Islet precursor cell (in vitro differentiated cells): ENCODE measurements at regions not wholly inside any gene's neighbourhood (a gene's known extent, or its start where the extent isn't known, plus 50 kb on each side); places are given as distances from the start of the nearest gene placed in this dataset.

Source experiments
- DNase-seq: peaks from one replicate; pipeline ENCODE4 v3.0.0-alpha.2; 2018

DNA sequence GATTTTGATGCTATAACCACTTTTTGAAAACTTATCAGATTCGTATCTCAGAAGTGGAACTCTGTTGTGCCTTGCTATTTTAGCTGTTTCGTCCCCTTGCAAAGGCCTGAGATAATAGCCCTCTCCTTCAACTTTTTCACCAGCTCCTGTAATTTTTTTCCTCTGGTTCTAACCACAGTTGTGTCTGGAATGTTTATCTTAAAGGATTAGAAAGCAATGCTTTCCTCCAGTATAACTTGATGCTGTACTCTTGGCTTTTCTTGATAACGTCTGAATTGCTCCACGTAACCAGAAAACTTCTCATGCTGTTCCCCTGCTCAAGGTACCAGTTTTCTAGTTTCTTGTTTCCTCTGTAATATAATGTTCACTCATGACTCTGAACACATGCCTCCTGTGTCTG is 209.4 kb downstream of the DTWD2 start:
- no peak for DNase-seq

- no peak for DNase-seq
Observed at GRCh38 chr5:118777189-118777736, 211.1 kb downstream of the DTWD2 start.

GRCh38 chr5:118776755-118777154 is 211.6 kb downstream of the DTWD2 start:
- no peak for DNase-seq

DNA sequence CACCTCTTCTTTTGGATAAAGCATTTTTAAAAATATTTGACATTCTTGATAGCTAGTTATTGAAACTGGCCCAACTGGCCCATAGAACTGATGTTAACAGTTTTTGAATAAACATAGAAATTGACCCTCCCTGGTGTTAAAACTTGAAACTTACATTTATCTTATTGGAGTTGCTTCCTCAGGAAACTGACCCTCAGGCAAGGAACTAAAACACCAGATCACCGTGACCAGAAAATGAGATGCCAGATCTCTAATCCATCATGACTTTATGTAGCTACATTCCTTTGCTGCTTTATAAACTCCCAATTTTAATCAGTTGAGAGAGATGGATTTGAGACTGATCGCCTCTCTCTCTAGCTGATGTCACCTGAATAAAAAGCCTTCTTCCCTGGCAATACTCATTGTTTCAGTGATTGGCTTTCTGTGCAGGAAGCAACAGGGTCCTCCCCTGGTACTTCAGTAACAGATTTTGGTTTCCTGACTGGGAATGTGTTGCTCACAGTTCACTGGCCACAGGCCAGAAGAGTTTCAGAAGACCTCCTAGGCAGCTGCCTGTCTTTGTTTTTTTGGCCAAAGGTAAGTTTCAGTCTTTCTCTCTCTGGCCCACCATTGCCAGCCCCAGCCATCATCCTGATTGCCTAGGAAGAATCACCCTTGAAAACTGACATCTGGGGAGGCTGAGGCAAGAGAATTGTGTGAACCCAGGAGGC is 212.4 kb downstream of the DTWD2 start:
- DNase-seq, result no peak

GRCh38 chr5:118768607-118769175 is 219.7 kb downstream of the DTWD2 start:
- no peak for DNase-seq

- no peak for DNase-seq
Observed at GRCh38 chr5:118762291-118762690, 226.1 kb downstream of the DTWD2 start.

DNA sequence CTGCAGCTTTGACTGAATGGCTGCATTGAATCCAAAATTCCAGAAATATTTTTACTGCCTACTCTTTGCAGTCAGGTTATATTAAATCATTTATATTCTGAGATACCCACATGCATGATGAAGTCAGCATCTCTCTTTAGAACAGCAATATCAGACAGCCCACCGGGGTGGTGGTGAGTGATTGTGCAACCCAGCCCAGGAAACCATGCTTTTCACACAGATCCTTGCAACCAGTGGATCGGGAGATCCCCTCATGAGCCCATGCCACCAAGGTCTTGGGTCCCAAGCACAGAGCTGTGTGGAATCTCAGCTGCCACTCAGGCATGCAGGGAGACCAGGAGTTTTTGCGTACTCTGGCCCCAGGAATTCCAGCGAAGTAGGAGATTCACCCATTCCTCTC is 226.5 kb downstream of the DTWD2 start:
- no peak for DNase-seq

DNA sequence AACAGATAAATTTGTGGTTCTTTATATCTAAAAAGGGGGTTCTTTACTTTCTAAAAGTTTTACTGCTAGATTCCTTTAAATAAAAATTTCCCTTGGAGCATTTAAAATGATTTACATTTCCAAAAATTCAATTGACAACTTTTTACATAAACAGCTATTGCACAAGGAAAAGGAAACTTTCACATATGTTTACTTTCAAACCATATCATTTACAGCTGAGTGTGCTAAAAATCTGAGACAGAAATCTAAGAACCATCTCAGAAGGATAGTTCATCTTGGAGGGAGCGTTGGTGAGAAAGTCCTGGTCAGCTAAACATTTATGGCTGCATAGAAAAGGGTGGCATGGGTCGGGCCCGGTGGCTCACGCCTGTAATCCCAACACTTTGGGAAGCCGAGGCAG is 235.4 kb downstream of the DTWD2 start:
- DNase-seq, result no peak

GRCh38 chr5:118736396-118736795 is 252.0 kb downstream of the DTWD2 start:
- no peak for DNase-seq

DNA sequence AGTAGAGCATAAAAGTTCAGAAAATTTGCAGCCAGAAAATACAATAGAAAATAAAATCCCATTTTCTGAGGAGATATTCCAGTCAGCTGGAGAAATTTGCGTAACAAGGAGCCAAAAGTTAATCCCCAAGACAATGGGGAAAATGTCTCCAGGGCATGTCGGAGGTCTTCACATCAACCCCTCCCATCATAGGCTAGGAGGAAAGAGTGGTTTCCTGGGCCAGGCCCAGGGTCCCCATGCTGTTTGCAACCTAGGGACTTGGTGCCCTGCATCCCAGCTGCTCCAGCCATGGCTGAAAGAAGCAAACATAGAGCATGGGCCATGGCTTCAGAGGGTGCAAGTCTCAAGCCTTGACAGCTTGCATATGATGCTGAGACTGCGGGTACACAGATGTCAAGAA is 255.0 kb downstream of the DTWD2 start:
- DNase-seq, result no peak

DNA sequence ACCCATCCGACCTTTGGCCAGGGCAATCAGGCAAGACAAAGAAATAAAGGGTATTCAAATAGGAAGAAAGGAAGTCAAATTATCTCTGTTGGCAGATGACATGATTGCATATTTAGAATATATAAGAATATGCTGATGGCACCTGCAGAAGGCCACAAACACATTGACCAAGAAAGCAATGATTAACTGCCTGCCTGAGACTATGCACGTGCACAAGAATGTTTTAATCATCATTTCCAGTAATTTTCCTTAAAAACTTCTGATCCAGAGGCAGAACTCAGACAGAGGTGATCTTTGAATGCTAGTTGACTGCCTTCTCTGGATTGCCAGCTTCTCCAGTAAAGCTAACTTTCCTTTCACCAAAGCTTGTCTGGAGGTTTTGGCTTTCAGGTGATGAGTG is 260.2 kb downstream of the DTWD2 start:
- no peak for DNase-seq

- DNase-seq, result no peak
Observed at GRCh38 chr5:118726891-118727290, 261.5 kb downstream of the DTWD2 start.

DNA sequence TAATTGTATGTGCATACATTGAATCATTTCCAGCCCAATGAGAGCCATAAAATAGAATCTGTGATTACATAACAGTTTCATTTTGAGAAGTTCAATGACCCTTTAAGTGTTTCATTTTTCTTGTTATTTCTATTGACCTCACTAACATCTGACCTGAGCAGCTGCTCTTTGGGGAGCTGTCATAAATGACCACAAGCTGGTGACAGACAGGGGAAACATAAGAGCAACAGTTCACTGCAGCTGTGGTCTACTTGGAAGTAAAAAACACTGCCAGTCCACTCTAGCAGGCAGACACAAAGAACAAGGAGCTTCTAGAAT is 265.4 kb downstream of the DTWD2 start:
- DNase-seq, result no peak

GRCh38 chr5:118722122-118723020 is 266.0 kb downstream of the DTWD2 start:
- DNase-seq, result no peak

GRCh38 chr5:118711727-118712126 is 276.6 kb downstream of the DTWD2 start:
- DNase-seq, result no peak

- DNase-seq, result no peak
Observed at GRCh38 chr5:118705959-118706667, 282.2 kb downstream of the DTWD2 start.

- DNase-seq, result no peak
Observed at GRCh38 chr5:118703241-118703640, 285.1 kb downstream of the DTWD2 start.

DNA sequence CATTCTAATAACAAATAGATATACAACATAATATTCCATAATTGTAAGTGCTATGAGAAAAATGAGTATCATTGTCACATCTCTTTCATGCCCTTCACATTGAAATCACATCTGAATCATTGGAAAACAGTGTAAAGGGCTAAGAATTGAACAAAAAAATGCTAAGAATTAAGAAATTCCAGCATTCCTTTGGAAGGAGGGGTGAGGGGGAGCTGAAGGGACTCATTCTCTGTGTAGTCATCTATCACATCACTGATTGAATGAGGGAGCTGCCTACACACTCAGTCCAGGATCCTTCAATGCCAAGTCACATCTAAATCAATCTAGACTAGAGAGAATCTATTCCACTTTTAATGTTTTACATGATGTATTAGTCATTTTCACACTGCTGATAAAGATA is 286.6 kb downstream of the DTWD2 start:
- DNase-seq, result no peak

GRCh38 chr5:118700510-118700909 is 287.8 kb downstream of the DTWD2 start:
- no peak for DNase-seq

GRCh38 chr5:118698774-118699173 is 289.6 kb downstream of the DTWD2 start:
- DNase-seq, result peak; percentile 61

DNA sequence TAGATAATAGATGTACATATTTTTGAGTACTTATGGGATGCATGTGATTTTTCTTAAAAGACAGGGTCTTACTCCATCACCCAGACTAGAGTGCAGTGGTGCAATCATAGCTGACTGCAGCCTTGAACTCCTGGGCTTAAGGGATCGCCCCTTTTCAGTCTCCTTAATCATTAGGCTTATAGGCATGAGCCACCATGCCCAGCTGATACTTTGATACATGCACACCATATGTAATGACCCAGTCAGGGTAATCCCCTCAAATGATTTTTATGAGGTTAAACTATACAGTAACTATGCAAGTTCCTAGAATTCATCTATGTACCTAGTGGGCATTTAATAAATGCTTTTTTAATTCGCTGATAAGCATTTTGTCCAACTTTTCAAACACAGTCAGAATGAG is 292.3 kb downstream of the DTWD2 start:
- DNase-seq, result no peak

- peak; percentile 58 for DNase-seq
Observed at GRCh38 chr5:118692811-118693342, 295.5 kb downstream of the DTWD2 start.
